ENCODE measurements at regions not wholly inside any gene's neighbourhood (a gene's known extent, or its start where the extent isn't known, plus 50 kb on each side); places are given as distances from the start of the nearest gene placed in this dataset.
"Not testable (repeated sequence)": the region's sequence is repeated elsewhere in the genome, so short reads cannot be mapped to it uniquely, and the experiment has no call there.

DNA sequence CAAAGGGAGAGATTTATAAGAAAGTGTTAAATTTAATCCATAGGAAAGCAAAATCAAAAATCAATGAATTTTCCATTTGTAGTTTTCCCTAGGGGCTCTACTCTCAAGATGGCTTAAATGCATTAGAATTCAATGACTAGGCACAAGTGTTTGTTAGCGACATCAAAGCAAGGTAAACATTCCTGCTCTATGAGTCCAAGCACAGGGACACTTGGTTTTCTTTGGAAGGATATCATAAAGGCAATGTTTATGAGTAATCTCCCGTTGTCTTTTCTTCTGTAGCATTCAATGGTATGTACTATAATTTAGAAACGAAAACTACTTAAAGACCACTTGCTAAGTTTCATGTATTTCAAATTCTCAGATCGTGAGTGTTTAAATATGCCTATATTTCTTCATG, 54.8 kb upstream of the ZNF717 start:
- ATAC-seq (ENCODE audit: low read depth); H3K4me1 Mint-ChIP-seq; H3K27me3 Mint-ChIP-seq; CTCF ChIA-PET; H3K27ac Mint-ChIP-seq; H3K4me3 Mint-ChIP-seq; H3K9me3 Mint-ChIP-seq; POLR2A ChIA-PET; intact Hi-C loops (cut with micrococcal nuclease); H3K36me3 Mint-ChIP-seq (ENCODE audit: low read depth); DNase-seq: not testable (repeated sequence)

DNA sequence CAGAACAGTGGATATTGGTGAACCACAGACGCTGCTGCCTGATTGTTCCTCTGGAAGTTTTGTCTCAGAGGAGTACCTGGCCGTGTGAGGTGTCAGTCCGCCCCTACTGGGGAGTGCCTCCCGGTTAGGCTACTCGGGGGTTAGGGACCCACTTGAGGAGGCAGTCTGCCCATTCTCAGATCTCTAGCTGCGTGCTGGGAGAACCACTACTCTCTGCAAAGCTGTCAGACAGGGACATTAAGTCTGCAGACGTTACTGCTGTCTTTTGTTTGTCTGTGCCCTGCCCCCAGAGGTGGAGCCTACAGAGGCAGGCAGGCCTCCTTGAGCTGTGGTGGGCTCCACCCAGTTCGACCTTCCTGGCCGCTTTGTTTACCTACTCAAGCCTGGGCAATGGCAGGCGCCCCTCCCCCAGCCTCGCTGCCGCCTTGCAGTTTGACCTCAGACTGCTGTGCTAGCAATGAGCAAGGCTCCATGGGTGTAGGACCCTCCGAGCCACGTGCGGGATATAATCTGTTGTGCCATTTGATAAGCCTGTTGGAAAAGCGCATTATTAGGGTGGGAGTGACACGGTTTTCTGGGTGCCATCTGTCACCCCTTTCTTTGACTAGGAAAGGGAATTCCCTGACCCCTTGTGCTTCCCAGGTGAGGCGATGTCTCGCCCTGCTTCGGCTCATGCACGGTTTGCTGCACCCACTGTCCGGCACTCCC, 65.1 kb upstream of the ZNF717 start:
- H3K27ac Mint-ChIP-seq; H3K4me3 Mint-ChIP-seq; H3K36me3 Mint-ChIP-seq (ENCODE audit: low read depth); H3K4me1 Mint-ChIP-seq; CTCF ChIA-PET; intact Hi-C loops (cut with micrococcal nuclease); POLR2A ChIA-PET; DNase-seq; H3K27me3 Mint-ChIP-seq; H3K9me3 Mint-ChIP-seq; ATAC-seq (ENCODE audit: low read depth): not testable (repeated sequence)

DNA sequence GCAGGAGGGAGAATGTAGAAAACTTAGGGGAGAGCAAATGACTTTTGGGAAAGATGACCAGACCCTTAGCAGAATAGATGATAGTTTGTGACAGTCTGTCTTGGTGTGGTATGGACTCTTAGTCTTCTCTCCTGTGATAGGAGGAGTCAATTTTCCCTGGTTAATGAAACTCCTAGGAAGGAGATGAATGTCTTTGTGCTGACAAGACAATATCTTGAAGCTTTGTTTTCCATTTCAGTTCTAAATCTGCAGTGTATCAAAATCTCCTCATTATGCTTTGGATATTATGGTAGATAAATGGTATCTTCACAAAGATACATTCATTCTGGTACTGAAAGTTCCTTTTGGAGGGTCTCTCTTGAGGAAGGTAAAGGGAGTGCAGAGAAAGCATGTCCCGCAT, 77.8 kb upstream of the ZNF717 start:
- DNase-seq, result no peak
- peaks cover 3% of the 10 kb centered on the region for H3K9me3 Mint-ChIP-seq
- H3K4me1 Mint-ChIP-seq, result no peaks in the 10 kb centered on the region
- ATAC-seq (ENCODE audit: low read depth), result no peak
- no peaks in the 10 kb centered on the region for H3K27me3 Mint-ChIP-seq
- H3K27ac Mint-ChIP-seq, result no peak overlapping the region
- ChIA-PET POLR2A (no interaction called here), CTCF (no interaction called here)
- no peak for TF ChIP-seq CTCF (IDR thresholded peaks at IDR 0.05)
- H3K4me3 Mint-ChIP-seq, result no peak overlapping the region
- intact Hi-C loops (cut with micrococcal nuclease), result no loop called here
- H3K36me3 Mint-ChIP-seq (ENCODE audit: low read depth), result no peaks in the 10 kb centered on the region

GRCh38 chr3:75863878-75864277, 78.5 kb upstream of the ZNF717 start:
- Mint-ChIP-seq H3K4me1 (no peaks in the 10 kb centered on the region), H3K9me3 (peaks cover 3% of the 10 kb centered on the region), H3K4me3 (no peak overlapping the region), H3K27ac (no peak overlapping the region), H3K36me3 (ENCODE audit: low read depth) (no peaks in the 10 kb centered on the region), H3K27me3 (no peaks in the 10 kb centered on the region)
- TF ChIP-seq CTCF (IDR thresholded peaks at IDR 0.05), result no peak
- CTCF ChIA-PET, result no interaction called here
- POLR2A ChIA-PET, result no interaction called here
- no peak for ATAC-seq (ENCODE audit: low read depth)
- intact Hi-C loops (cut with micrococcal nuclease), result no loop called here
- no peak for DNase-seq

- intact Hi-C loops (cut with micrococcal nuclease); H3K36me3 Mint-ChIP-seq (ENCODE audit: low read depth); POLR2A ChIA-PET; DNase-seq; H3K27ac Mint-ChIP-seq; CTCF ChIA-PET; H3K4me3 Mint-ChIP-seq; H3K4me1 Mint-ChIP-seq; ATAC-seq (ENCODE audit: low read depth); H3K27me3 Mint-ChIP-seq: not testable (repeated sequence)
- peaks cover 19% of the 10 kb centered on the region for H3K9me3 Mint-ChIP-seq
Observed at GRCh38 chr3:75883719-75884118, 98.4 kb upstream of the ZNF717 start.

- Mint-ChIP-seq H3K9me3 (peaks cover 13% of the 10 kb centered on the region), H3K4me1 (no peaks in the 10 kb centered on the region), H3K27ac (no peak overlapping the region), H3K36me3 (ENCODE audit: low read depth) (no peaks in the 10 kb centered on the region), H3K27me3 (no peaks in the 10 kb centered on the region), H3K4me3 (no peak overlapping the region)
- POLR2A ChIA-PET, result no interaction called here
- DNase-seq (no peak), ATAC-seq (ENCODE audit: low read depth) (no peak)
- TF ChIP-seq CTCF (IDR thresholded peaks at IDR 0.05), result no peak
- CTCF ChIA-PET, result no interaction called here
- intact Hi-C loops (cut with micrococcal nuclease), result no loop called here
Observed at GRCh38 chr3:75886971-75887526, 101.7 kb upstream of the ZNF717 start.

GRCh38 chr3:75894234-75894633, 108.9 kb upstream of the ZNF717 start:
- POLR2A ChIA-PET, result no interaction called here
- Mint-ChIP-seq H3K27me3 (no peaks in the 10 kb centered on the region), H3K9me3 (peaks cover 2% of the 10 kb centered on the region), H3K36me3 (ENCODE audit: low read depth) (no peaks in the 10 kb centered on the region), H3K27ac (no peak overlapping the region), H3K4me3 (no peak overlapping the region), H3K4me1 (no peaks in the 10 kb centered on the region)
- CTCF ChIA-PET, result no interaction called here
- no peak for DNase-seq
- no peak for ATAC-seq (ENCODE audit: low read depth)
- no peak for TF ChIP-seq CTCF (IDR thresholded peaks at IDR 0.05)
- intact Hi-C loops (cut with micrococcal nuclease), result no loop called here
